GM19455 (cell line): ENCODE measurements at regions not wholly inside any gene's neighbourhood (a gene's known extent, or its start where the extent isn't known, plus 50 kb on each side); places are given as distances from the start of the nearest gene placed in this dataset.

Experiments used
- ATAC-seq: cut with Tn5 transposase; IDR thresholded peaks from one replicate; pipeline ENCODE4 v1.9.1; 2021; ENCODE audit not compliant: unreplicated experiment

DNA sequence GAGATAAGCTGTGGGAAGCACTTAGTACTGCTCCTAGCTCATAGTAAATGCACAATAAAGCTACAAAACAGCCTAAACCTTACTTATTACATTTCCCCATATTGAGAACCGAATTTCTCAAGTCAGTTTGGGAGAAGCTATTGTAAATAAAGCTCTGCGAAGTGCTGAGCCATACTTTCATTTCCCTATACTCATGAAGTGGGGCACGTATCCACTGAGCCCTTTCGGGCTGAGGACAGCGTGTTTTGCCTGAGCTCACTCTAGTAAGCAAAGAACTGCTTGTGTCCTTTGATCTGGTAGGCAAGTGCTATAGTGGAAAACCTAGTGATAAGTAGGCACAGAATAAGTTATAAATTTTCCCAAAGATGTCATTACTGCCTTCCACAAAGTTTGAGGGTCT is 165.0 kb downstream of the RSL24D1 start:
- ATAC-seq, result no peak

DNA sequence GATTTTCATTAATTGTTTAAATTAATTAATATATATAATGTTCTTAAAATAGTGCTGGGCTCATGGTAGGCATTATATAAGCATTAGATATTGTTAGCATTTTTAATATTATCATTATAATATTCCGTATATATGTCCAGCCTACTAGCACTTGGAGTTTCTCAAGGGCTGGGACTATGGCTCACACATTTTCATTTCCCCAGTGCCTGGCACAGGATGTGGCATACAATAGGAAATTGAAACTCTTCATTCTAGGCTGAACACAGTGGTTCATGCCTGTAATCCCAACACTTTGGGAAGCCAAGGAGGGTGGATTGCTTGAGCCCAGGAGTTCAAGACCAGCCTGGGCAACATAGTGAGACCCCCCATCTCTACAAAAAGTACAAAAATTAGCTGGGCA is 170.4 kb downstream of the RSL24D1 start:
- no peak for ATAC-seq

DNA sequence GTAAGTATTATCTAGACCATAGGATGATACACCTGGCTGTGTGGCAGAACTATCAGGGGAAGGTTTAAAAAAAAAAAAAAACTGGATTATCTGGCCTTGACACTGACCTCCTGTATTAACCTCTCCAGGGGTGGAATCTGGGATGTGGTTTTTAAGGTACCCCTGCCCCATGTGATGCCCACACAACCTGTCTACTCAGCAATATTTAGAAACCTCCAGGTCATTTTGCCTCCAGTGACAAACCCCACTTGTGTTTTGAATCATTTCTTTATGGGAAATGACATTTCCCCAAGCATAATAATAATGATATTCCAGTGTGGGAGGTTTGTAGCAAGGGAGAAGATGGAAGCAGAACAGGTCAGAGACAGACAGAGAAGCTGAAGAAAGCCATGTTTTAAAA is 179.1 kb downstream of the RSL24D1 start:
- no peak for ATAC-seq

DNA sequence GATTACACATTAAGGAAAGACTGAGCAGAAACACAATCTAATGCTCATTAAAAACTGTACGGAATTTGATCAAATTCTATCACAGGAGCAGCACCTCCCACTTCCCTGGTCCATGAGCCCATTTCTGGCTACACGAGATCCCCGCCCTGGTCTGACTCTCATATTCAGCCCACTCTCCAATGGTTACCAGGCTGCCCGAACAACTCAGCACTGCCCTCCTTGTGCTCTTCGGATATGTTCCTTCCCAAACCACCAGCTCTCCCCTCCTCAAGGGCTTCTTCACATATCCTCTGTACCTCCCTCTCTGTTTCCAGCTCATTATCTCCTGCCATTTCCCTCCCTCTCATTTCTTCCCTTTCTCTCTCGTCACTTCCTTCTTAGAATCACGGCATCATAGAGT is 180.5 kb downstream of the RSL24D1 start:
- no peak for ATAC-seq

GRCh38 chr15:55015093-55015445 is 181.7 kb downstream of the RSL24D1 start:
- ATAC-seq, result no peak

- ATAC-seq, result no peak
These were observed 182.2 kb downstream of the RSL24D1 start for GRCh38 chr15:55014391-55015092.

DNA sequence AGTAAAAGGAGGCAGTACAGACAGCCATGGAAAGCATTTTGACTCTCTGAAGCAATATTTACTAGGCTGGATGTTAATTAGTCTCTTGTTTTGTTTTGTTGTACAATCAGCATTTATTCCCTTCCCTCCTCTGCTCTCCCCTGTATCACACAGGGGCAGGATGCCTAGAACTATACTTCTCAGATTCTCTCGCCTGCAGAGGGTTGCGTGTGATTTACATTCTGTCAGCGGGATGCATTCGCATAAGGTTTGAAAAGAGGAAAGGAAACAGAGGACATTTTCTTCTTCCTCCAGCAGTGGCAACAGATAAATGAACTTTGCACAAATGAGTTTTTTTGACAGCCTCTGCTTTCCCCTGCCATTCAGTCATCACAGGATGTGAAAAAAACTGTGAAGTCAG is 188.3 kb downstream of the RSL24D1 start:
- no peak for ATAC-seq

DNA sequence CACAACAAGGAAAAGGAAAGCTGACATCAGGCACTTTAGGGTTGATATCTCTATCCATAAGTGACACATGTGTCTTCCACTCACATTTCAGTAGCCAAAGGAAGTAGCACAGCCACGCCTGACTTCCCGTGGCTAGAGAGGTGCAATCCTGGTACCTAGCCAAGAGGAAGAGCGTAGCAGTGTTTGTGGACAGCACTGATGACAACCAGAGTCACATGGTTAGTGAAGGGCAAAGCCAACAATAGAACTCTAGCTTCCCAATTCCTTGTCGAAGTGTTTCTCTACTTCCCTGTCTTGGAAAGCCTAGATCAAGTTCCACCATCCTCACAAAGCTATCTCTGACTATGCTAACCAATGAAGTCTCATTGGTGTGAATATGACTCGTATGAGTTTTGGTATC is 189.2 kb downstream of the RSL24D1 start:
- no peak for ATAC-seq

GRCh38 chr15:55005679-55006078 is 191.1 kb downstream of the RSL24D1 start:
- no peak for ATAC-seq

- no peak for ATAC-seq
These were observed 192.5 kb downstream of the RSL24D1 start for GRCh38 chr15:55003965-55004873.

DNA sequence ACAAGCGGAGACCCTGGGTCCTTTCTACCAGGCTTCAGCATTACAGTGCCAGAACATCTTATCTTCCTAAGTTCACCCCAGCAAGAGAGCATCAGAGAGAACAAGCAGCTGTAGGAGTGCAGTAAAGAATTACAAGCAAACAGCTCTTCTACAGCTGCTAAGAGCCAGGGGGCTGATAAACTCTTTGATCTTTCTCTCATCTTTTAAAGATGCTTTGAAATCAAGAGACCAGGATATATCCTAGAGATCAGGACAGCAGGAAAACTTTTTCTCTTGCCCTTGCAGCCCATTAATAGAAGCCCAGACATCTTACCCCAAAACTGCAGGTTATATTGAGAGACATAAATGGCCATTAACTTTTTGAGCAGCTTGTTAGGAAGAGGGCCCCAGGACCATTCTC is 198.1 kb downstream of the RSL24D1 start:
- no peak for ATAC-seq

DNA sequence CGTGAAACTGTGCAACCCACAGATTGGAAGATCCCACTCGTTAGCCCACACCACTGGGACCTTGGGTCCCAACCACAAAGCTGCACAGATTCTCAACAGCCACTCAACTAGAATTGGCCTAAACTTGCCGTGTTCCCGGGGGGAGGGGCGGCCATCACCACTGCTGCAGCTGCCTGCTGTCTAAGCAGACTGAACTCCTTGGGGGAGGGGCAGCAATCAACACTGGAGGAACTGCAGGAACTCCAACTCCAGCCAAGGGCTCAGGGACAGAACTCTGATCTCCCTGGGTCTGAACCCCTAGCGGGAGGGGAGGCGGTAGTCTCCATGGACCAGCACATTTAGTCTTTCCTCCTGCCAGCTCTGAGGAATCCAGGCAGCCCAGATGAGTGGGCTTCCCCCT is 205.9 kb downstream of the RSL24D1 start:
- no peak for ATAC-seq

DNA sequence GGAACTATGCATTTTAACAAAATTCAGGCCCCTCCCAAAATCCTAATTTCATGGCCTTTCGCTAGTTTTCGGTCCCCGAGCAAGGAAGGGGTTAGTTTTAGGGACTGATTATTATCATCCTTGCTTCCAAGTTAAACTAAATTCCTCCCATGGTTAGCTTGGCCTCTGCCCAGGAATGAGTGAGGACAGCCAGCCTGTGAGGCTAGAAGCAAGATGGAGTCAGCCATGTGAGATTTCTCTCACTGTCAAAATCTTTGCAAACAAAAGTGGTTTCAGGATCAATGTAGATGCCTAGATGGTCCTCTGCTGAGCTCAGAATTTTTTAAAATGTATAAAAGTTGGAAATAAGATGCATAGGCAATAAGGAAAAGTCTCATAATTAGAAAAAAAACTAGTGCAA is 208.9 kb downstream of the RSL24D1 start:
- no peak for ATAC-seq

DNA sequence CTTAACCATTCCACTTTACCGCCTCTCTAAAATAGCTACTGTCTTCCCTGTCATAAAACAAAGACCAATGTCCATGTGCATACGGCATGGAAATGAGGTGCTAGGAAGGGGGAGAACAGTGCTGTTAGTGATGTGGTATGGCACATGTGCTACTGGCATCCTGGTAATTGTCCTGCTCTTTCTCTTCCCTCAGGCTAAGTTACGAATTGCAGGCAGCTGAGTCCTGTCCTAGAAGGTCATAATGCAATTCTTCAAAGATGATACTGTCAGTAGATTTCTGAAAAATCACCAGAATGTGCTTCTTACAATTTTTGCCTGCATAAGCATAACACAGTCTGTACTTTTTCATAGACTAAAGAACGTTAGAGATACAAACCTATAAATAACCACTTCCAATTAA is 216.8 kb downstream of the RSL24D1 start:
- no peak for ATAC-seq

GRCh38 chr15:54962637-54963036 is 234.1 kb downstream of the RSL24D1 start:
- ATAC-seq, result no peak

DNA sequence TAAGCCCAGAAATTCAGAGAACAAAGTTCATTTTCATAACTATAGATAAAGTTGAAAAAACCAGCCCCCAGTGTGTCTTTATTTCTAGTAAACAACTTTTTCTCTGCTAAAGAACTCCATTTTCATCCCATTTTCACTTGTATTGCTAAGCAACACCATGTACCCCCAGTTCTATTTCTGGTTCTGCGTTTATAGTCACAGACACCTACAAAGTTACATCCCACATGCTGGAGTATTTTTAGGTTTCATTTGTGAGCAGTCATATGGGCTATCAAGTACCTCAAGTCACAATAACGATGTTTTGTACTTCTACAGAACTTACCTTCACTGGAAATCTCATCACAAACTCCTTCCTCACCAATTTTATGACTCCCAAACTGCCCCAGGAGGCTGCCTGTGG is 236.5 kb downstream of the RSL24D1 start:
- no peak for ATAC-seq

DNA sequence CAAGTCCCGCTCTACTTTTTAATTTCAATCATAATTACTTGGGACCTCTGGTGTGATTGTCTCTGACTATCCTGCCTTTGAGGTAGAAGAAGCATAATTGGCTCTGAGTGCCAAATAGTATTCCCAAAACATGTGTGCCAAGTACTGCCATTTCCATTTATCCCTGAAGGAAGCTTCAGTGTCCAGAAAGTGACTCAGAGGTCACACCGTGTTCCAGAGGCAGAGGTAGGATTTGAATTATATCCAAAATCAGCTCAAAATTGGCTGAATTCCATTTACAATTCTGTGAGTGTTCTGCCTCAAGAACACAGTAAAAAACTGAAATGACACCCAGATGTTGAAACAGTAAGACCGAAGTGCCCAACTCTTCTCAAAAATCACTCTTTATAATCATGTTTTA is 255.3 kb downstream of the RSL24D1 start:
- no peak for ATAC-seq

- ATAC-seq, result no peak
These were observed 279.4 kb downstream of the RSL24D1 start for GRCh38 chr15:54917312-54917711.

DNA sequence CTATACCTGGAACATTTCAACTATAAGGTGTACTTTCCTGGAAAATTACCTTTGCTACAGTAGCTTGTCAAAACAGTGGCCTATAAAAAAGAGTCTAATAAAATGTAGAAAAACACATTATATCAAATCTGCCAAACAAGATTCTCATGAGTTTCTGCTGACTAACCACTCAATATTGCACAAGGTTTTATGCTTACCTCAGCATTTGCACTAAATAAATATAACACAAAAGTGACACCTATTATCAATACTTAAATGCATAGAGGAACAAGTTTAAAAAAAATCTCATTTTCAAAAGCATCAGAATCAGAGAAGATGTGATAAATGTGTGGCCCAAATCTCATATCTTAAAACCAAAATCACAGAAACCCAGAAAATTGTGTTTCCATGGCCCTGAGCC is 281.4 kb downstream of the RSL24D1 start:
- no peak for ATAC-seq

GRCh38 chr15:54884312-54884711 is 312.4 kb downstream of the RSL24D1 start:
- ATAC-seq, result no peak

DNA sequence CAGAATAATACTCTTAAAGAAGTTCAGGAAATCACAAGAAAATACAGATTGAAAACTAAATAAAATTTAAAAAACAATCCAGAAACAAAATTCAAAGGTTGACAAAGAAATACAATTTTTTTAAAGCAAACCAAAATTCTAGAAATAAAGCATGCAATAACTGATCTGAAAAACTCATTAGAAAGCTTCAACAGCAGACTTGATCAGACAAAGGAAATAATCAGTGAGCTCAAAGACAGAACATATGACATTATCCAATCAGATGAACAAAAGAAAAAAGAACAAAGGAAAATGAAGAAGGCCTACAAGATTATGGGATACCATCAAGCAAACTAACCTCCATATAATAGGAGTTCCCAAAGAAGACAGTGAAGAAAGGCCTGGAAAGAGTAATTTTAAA is 336.8 kb downstream of the RSL24D1 start:
- ATAC-seq, result no peak

- no peak for ATAC-seq
These were observed 342.1 kb downstream of the RSL24D1 start for GRCh38 chr15:54854667-54855066.

GRCh38 chr15:54850101-54850500 is 346.6 kb downstream of the RSL24D1 start:
- ATAC-seq, result no peak
